Muscle of leg (tissue), 3 donors: ENCODE measurements at regions not wholly inside any gene's neighbourhood (a gene's known extent, or its start where the extent isn't known, plus 50 kb on each side); places are given as distances from the start of the nearest gene placed in this dataset.

Experiments
- DNase-seq: peaks from one replicate; pipeline ENCODE4 v3.0.0; 2013
- H3K27ac ChIP-seq: one replicate; pipeline ENCODE4 v1.5.1; 2013; ENCODE audit warnings: mild to moderate bottlenecking, low read length, control low read depth
- H3K27me3 ChIP-seq: one replicate; pipeline ENCODE4 v1.6.1; 2013; ENCODE audit warnings: low read length; ENCODE audit not compliant: control insufficient read depth, insufficient read depth
- H3K36me3 ChIP-seq: one replicate; pipeline ENCODE4 v1.6.1; 2013; ENCODE audit warnings: low read length; ENCODE audit not compliant: control insufficient read depth, insufficient read depth
- H3K4me1 ChIP-seq: one replicate; pipeline ENCODE4 v1.6.1; 2013; ENCODE audit warnings: low read length; ENCODE audit not compliant: control insufficient read depth, insufficient read depth
- H3K4me3 ChIP-seq: one replicate; pipeline ENCODE4 v1.5.1; 2013; ENCODE audit warnings: low read length, control low read depth
- H3K9me3 ChIP-seq: replicated peaks from 2 replicates; pipeline ENCODE4 v1.6.1; 2013; ENCODE audit warnings: low read depth, low read length; ENCODE audit not compliant: control insufficient read depth
- WGBS: methylation state at CpG from one replicate; pipeline ENCODE4 v1.1.5; 2013; ENCODE audit warnings: missing lambda C conversion rate; ENCODE audit not compliant: insufficient coverage; 5-methylcytosine and 5-hydroxymethylcytosine counted together

DNA sequence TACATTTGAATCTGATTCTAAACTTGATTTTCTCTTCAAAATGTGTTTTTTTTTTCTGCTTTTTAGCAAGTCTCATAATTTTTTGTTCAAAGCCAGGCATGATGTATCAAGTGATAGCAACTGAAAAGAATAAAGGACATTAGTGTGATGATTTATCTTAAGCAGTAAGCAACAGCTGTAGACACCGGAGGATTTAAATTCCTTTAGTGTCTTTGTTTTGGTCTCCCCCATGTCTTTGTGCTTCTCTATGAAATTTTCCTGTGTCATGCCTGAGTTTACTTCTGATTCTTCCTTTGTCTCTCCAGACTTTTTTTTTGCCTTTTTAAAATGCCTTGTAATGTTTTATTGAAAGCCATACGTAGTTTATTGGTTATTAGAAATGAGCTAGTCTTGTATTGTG is 934.2 kb upstream of the RAG2 start:
- Histone ChIP-seq H3K27ac (no peak overlapping the region), H3K9me3 (peaks cover 8% of the 10 kb centered on the region)
- WGBS: no CpG with 5 or more reads among the region's 2 CpGs

DNA sequence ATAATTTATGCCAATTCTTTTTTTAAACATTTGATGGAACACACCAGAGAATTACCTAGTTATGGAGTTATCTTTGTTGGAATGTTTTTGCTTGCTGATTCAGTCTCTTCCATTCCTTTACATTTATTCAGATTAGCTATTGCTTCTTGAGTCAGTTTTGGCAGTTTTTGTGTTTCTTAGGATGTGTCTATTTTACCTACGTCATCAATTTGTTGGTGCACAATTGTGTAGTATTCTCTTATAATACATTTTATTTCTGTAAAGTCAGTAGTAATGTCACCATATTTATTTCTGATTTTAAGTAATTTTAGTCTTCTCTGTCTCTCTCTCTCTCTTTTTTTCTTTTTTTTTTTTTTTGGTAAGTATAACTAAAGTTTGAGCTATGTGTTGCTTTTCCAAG is 929.5 kb upstream of the RAG2 start:
- Histone ChIP-seq H3K36me3 (no peaks in the 10 kb centered on the region), H3K4me3 (no peak overlapping the region), H3K27me3 (no peaks in the 10 kb centered on the region), H3K9me3 (peaks cover 8% of the 10 kb centered on the region), H3K27ac (no peak overlapping the region), H3K4me1 (no peaks in the 10 kb centered on the region)
- no peak for DNase-seq
- no CpG with 5 or more reads among the region's 1 CpG for WGBS

More for the DNA sequence above, 934.2 kb upstream of the RAG2 start:
- Histone ChIP-seq H3K4me3 (no peak overlapping the region), H3K27me3 (no peaks in the 10 kb centered on the region), H3K36me3 (no peaks in the 10 kb centered on the region), H3K4me1 (no peaks in the 10 kb centered on the region)
- DNase-seq: no peak

DNA sequence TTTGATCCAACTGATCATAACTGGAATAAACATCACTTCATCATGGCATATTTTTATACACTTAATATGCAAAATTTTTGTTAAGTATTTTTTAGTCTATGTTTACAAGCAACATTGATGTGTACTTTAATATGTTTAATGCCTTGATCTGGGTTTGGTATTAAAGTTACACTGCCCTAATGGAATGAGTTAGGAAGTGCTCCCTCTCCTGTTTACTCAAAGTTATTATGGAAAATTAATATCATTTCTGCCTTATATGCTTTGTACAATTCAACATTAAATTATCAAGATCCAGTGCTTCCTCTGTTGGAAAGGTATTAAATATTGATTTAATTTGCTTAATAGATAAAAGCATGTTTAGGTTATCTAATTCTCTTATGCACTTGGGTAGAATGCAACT is 927.3 kb upstream of the RAG2 start:
- H3K4me1 ChIP-seq: no peaks in the 10 kb centered on the region
- DNase-seq: no peak
- H3K27me3 ChIP-seq: no peaks in the 10 kb centered on the region
- H3K27ac ChIP-seq: no peak overlapping the region
- H3K9me3 ChIP-seq: peaks cover 8% of the 10 kb centered on the region
- H3K4me3 ChIP-seq: no peak overlapping the region
- no peaks in the 10 kb centered on the region for H3K36me3 ChIP-seq

DNA sequence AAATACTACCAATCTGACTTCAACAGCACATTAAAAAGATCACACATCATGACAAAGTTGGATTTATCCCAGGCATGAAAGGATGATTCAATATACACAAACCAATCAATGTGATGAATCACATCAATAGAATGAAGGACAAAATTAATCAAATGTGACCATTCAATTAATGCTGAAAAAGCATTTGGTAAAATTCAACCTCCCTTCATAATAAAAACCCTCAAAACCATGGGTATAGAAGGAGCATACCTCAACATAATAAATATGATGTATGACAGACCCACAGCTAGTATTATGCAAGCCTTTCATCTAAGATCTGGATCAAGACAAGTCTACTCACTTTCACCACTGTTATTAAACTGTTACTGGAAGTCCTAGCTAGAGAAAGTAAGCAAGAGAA is 921.7 kb upstream of the RAG2 start:
- no peak overlapping the region for H3K27ac ChIP-seq
- H3K27me3 ChIP-seq: no peaks in the 10 kb centered on the region
- no peak for DNase-seq
- no peak overlapping the region for H3K4me3 ChIP-seq
- H3K36me3 ChIP-seq: no peaks in the 10 kb centered on the region
- H3K4me1 ChIP-seq: no peaks in the 10 kb centered on the region
- no peaks in the 10 kb centered on the region for H3K9me3 ChIP-seq

DNA sequence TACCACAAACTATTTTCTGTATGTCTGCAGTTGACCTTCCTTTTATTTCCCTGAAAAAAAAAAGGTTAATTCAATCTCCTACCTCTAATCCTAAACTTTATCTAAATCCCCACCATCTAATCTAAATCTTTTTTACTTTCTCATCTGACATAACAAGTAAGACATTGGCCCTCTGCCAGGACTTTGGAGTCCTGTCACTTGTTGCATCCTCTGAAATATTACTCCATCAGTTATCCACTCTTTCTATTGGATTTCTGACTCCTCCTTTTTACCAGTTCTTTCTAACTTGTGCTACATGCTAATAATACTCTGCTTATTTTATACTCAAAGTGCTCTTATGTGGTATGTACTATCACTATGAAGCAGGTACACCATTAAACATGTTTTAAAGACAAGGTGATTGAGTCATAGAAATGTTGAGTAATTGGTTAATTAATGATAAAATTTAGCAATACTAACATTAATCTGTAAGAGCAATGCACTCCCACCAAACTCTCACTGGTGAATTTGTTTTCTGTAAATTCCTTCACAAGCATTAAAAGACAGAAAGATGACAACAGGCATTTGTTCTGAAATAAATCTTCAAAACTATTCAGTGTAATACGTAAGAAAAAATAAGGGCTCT is 914.2 kb upstream of the RAG2 start:
- no peaks in the 10 kb centered on the region for H3K36me3 ChIP-seq
- no peaks in the 10 kb centered on the region for H3K4me1 ChIP-seq
- H3K4me3 ChIP-seq: no peak overlapping the region
- no peaks in the 10 kb centered on the region for H3K27me3 ChIP-seq
- no CpG with 5 or more reads among the region's 1 CpG for WGBS
- H3K9me3 ChIP-seq: no peaks in the 10 kb centered on the region
- no peak overlapping the region for H3K27ac ChIP-seq
- no peak for DNase-seq

DNA sequence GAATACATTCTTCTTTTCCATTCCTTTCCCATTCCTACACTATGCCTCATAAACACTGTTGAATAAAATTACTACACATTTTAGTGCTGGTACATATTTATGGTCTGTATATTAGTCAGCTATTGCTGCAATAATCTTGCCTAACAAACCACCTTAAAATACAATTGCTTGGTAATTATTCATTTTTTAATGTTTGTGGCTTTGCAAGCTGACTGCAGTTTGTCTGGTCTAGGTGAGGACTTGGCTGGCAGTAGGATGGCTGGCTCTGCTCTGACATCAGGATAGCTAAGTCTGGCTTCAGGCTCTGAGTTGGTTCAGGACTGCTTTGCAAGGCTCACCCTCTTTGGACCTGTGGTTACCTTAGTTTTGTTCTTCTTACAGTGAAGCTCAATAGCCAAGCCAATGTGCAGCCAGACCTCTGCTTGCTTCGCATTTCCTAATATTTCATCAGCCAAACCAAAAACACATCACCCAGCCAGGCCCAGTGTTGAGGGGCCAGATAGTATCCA is 913.4 kb upstream of the RAG2 start:
- Histone ChIP-seq H3K4me3 (no peak overlapping the region), H3K27ac (no peak overlapping the region), H3K36me3 (no peaks in the 10 kb centered on the region), H3K4me1 (no peaks in the 10 kb centered on the region), H3K9me3 (no peaks in the 10 kb centered on the region), H3K27me3 (no peaks in the 10 kb centered on the region)
- no CpG with 5 or more reads among the region's 1 CpG for WGBS
- DNase-seq: no peak

DNA sequence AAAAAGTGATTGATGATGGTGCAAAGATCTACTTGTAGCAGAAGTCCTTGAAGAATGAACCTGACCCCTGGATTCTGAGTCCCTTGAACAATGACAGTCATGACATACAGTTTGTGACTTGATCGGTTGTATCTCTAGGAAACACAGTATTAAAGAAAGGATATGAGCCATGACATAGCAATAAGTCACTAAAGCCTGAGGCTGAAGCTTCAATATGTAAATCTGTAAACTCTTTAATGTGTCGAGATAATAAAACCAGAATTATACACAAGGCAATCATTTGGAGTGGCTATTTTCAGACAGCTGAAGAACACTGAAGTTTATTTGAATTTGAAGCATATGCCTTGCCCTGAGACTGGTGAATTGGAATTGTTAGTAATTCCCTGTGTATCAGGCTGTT is 911.5 kb upstream of the RAG2 start:
- Histone ChIP-seq H3K4me3 (no peak overlapping the region), H3K4me1 (no peaks in the 10 kb centered on the region), H3K27me3 (no peaks in the 10 kb centered on the region), H3K36me3 (no peaks in the 10 kb centered on the region), H3K27ac (no peak overlapping the region), H3K9me3 (no peaks in the 10 kb centered on the region)
- no CpG with 5 or more reads among the region's 2 CpGs for WGBS
- DNase-seq: no peak

DNA sequence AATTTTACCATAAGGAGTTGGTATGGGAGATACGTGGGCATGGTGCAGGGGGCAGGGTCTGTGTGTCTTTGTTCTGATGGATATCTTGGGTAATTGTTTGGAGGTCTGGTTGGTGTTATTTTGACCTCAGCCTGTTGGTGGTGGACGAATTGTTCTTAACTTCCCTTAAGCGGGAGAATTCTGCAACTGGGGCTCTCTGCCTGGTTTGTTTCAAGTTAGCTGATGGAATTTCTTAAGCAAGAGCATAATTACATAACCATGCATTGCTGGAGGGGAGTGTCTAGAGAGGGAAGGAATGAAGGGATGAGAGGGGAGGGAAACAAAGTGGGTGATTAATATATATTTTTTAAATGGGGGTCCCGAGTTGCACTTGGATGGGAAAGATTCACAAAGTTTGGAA is 908.5 kb upstream of the RAG2 start:
- Histone ChIP-seq H3K4me3 (no peak overlapping the region), H3K9me3 (no peaks in the 10 kb centered on the region), H3K27ac (no peak overlapping the region), H3K27me3 (no peaks in the 10 kb centered on the region), H3K4me1 (no peaks in the 10 kb centered on the region), H3K36me3 (no peaks in the 10 kb centered on the region)
- 100% methylated on average over 1 of the region's 4 CpGs for WGBS
- DNase-seq: no peak

DNA sequence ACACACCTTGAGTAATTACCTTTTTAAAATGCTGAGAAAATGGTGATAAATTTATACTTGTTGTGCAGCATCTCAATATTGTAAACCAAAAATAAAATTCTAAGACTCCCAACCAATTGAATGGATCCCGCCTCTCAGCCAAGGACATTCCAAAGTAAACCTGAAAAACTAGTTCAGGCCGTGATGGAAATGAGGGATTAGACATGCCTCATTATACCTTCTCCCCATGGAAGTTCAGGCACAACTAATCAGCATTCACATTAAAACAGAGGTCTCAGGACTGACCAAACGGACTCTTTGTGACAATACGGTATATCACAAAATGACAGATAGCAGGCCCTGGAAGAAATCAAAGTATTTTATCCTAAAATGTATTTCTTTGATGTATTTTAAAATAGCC is 907.4 kb upstream of the RAG2 start:
- no peak overlapping the region for H3K4me3 ChIP-seq
- no peaks in the 10 kb centered on the region for H3K4me1 ChIP-seq
- H3K9me3 ChIP-seq: no peaks in the 10 kb centered on the region
- no peaks in the 10 kb centered on the region for H3K27me3 ChIP-seq
- H3K27ac ChIP-seq: no peak overlapping the region
- no CpG with 5 or more reads among the region's 4 CpGs for WGBS
- no peak for DNase-seq
- no peaks in the 10 kb centered on the region for H3K36me3 ChIP-seq

DNA sequence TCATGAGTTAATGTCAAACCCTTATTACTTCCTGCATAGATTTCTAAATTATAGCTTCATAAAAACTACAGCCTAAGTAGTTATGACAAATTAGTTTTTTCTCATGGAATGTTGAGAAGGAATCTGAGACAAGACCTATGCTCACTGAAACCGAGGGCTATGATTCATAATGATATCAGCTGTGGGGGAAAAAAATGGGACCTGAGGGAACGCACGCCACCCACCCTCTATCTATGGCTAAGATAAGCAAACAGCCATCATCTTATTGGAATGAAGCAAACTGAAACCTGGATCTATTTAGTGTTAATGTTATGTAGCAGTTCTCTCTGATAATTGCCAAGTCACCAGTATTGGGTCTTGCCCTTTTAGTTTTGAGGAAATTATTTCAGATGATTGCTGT is 906.9 kb upstream of the RAG2 start:
- H3K36me3 ChIP-seq: no peaks in the 10 kb centered on the region
- H3K27me3 ChIP-seq: no peaks in the 10 kb centered on the region
- no peak overlapping the region for H3K4me3 ChIP-seq
- DNase-seq: no peak
- no peak overlapping the region for H3K27ac ChIP-seq
- H3K9me3 ChIP-seq: no peaks in the 10 kb centered on the region
- no peaks in the 10 kb centered on the region for H3K4me1 ChIP-seq
- no CpG with 5 or more reads among the region's 3 CpGs for WGBS

DNA sequence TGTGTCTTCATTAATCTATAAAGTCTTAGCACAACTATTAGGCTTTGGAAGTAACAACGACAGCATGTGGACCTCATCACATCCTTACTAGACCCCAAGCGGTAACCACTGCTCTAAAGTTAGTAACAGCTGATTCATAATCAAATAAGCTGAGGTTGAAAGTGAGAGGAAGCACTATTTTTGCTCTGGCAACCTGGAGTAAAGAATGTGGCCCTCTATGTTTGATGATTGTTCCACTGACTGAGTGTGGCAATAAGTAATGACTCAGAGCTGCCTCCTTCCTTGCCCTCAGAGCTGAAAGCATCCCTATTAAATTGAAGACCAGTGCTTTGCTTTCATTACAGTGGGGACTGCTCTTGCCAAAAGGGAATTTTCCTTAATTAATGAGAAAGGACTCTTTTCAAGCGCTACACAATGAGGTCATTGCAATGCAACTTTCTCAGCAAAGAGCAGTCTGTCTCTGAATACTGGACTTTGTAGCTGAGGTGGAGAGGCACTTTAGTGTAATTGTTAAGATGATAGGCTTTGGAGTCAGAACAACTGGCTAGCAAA is 906.1 kb upstream of the RAG2 start:
- Histone ChIP-seq H3K27me3 (no peaks in the 10 kb centered on the region), H3K4me1 (no peaks in the 10 kb centered on the region), H3K27ac (no peak overlapping the region), H3K9me3 (no peaks in the 10 kb centered on the region), H3K36me3 (no peaks in the 10 kb centered on the region), H3K4me3 (no peak overlapping the region)
- DNase-seq: peak; percentile 2
- WGBS: 89% methylated on average over 1 of the region's 3 CpGs
